ENCODE measurements at regions not wholly inside any gene's neighbourhood (a gene's known extent, or its start where the extent isn't known, plus 50 kb on each side); places are given as distances from the start of the nearest gene placed in this dataset.

DNA sequence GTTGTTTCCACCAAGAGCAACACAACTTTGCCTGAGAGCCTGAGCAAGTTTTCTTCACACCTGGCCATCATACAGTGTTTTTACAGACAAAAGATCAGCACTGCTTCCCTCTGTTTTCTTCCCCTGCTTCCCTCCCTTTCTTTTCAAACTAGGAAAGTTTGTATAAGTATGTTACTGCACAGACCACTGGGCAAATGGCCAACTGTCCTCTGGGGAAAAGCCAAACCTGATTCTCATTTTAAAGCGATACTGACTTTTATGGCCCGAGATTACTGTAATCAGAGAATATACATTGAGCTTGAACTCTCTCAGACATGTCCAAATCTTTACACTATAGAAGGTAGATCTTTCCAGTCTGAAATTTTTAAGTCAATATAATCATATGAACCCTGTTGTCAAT lies 415.0 kb downstream of the NFIB start:
- Histone ChIP-seq H3K27ac (ENCODE audit: low read length) (no peak overlapping the region), H3K27me3 (ENCODE audit: low read depth, low read length) (no peaks in the 10 kb centered on the region), H3K9me3 (ENCODE audit: insufficient read depth, low read length) (no peaks in the 10 kb centered on the region), H3K79me2 (ENCODE audit: low read length) (no peaks in the 10 kb centered on the region), H2AFZ (ENCODE audit: low read depth, low read length) (no peak overlapping the region), H3K4me1 (ENCODE audit: low read length) (no peaks in the 10 kb centered on the region), H3K9ac (ENCODE audit: low read length) (no peak overlapping the region), H3K36me3 (replicated peaks; ENCODE audit: low read depth, low read length) (no peaks in the 10 kb centered on the region), H4K20me1 (ENCODE audit: insufficient read depth, low read length) (no peaks in the 10 kb centered on the region), H3K4me3 (ENCODE audit: low read length) (no peak overlapping the region), H3K4me2 (ENCODE audit: low read length) (no peak overlapping the region)
- no peak for TF ChIP-seq CTCF (IDR thresholded peaks at IDR 0.05; ENCODE audit: low read depth, low read length)
- no peak for TF ChIP-seq EZH2phosphoT487 (IDR thresholded peaks at IDR 0.05; ENCODE audit: low read depth)

DNA sequence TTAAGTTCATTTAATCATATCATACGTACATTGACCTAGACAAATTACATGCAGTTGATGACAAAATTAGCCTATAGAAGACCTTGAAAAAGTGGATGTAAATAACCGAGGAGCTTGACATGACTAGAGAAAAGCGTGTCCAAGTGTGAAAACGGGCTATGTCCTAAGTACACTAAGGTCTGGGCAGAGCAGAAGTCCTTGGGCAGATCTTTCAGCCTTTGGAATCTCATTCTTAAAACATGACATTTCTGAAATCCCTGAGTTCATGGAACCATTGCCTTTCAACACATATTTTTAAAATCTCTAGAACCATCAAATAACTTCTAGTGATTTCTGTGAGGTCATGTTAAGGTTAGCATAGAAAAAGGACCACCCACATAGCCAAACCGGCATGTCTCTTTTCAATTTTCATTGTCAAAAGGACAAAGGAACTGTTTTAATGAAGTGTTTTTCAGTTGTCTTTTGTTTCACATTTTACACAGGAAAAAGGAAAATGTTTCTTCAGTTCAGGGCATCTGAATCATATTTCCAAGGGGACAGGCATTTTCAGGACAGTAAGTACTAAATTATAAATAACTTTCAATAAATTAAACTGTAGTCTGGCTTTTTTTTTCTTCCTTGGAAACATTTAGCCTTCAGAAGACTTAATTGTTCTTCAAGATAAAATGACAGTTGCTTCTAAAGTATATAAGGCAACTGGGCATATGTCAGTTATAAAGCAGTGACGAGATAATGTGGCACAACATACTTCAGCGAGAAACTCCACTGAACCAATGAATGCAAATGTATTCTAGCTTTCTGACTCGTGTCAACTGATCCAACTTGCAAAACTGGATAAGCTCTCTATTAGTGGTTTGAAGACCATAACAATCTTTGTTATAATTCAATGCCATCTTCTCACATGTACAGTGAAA lies 416.8 kb downstream of the NFIB start:
- no peak overlapping the region for H3K9ac ChIP-seq (ENCODE audit: low read length)
- H2AFZ ChIP-seq (ENCODE audit: low read depth, low read length) = no peak overlapping the region
- no peak overlapping the region for H3K27ac ChIP-seq (ENCODE audit: low read length)
- H3K79me2 ChIP-seq (ENCODE audit: low read length) = no peaks in the 10 kb centered on the region
- no peak overlapping the region for H3K4me3 ChIP-seq (ENCODE audit: low read length)
- no peaks in the 10 kb centered on the region for H3K27me3 ChIP-seq (ENCODE audit: low read depth, low read length)
- H3K4me1 ChIP-seq (ENCODE audit: low read length) = no peaks in the 10 kb centered on the region
- H4K20me1 ChIP-seq (ENCODE audit: insufficient read depth, low read length) = no peaks in the 10 kb centered on the region
- no peaks in the 10 kb centered on the region for H3K36me3 ChIP-seq (replicated peaks; ENCODE audit: low read depth, low read length)
- TF ChIP-seq CTCF (IDR thresholded peaks at IDR 0.05; ENCODE audit: low read depth, low read length) (no peak), EZH2phosphoT487 (IDR thresholded peaks at IDR 0.05; ENCODE audit: low read depth) (no peak)
- H3K9me3 ChIP-seq (ENCODE audit: insufficient read depth, low read length) = no peaks in the 10 kb centered on the region
- H3K4me2 ChIP-seq (ENCODE audit: low read length) = no peak overlapping the region

DNA sequence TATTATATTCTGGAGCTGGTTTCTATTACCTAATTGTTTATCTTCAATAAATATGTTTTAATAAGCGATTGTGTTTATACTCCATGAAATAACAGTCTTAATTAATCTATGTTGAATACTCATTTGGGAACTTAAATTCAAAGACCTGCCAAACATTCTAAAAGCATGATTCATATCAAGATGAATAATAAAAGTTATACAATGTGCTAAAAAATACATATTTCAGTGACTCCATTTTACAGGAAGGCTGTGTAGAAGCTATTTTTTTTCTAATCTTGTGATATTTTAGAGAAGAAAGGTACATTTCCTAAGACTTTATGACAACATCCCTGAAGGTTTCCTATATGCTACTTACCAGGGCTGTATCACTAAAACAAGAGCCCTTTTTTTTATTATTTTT lies 417.9 kb downstream of the NFIB start:
- no peaks in the 10 kb centered on the region for H3K27me3 ChIP-seq (ENCODE audit: low read depth, low read length)
- H3K4me1 ChIP-seq (ENCODE audit: low read length) = no peaks in the 10 kb centered on the region
- H3K4me2 ChIP-seq (ENCODE audit: low read length) = no peak overlapping the region
- H3K36me3 ChIP-seq (replicated peaks; ENCODE audit: low read depth, low read length) = no peaks in the 10 kb centered on the region
- no peak overlapping the region for H3K4me3 ChIP-seq (ENCODE audit: low read length)
- no peaks in the 10 kb centered on the region for H4K20me1 ChIP-seq (ENCODE audit: insufficient read depth, low read length)
- H2AFZ ChIP-seq (ENCODE audit: low read depth, low read length) = no peak overlapping the region
- no peak overlapping the region for H3K9ac ChIP-seq (ENCODE audit: low read length)
- H3K9me3 ChIP-seq (ENCODE audit: insufficient read depth, low read length) = no peaks in the 10 kb centered on the region
- no peak overlapping the region for H3K27ac ChIP-seq (ENCODE audit: low read length)
- TF ChIP-seq CTCF (IDR thresholded peaks at IDR 0.05; ENCODE audit: low read depth, low read length) (no peak), EZH2phosphoT487 (IDR thresholded peaks at IDR 0.05; ENCODE audit: low read depth) (no peak)
- H3K79me2 ChIP-seq (ENCODE audit: low read length) = no peaks in the 10 kb centered on the region

GRCh38 chr9:13885258-13885657 lies 428.7 kb downstream of the NFIB start:
- Histone ChIP-seq H3K27me3 (ENCODE audit: low read depth, low read length) (no peaks in the 10 kb centered on the region), H4K20me1 (ENCODE audit: insufficient read depth, low read length) (no peaks in the 10 kb centered on the region), H3K4me2 (ENCODE audit: low read length) (no peak overlapping the region), H3K36me3 (replicated peaks; ENCODE audit: low read depth, low read length) (no peaks in the 10 kb centered on the region), H3K4me1 (ENCODE audit: low read length) (no peaks in the 10 kb centered on the region), H3K9ac (ENCODE audit: low read length) (no peak overlapping the region), H3K79me2 (ENCODE audit: low read length) (no peaks in the 10 kb centered on the region), H3K4me3 (ENCODE audit: low read length) (no peak overlapping the region), H2AFZ (ENCODE audit: low read depth, low read length) (no peak overlapping the region), H3K27ac (ENCODE audit: low read length) (no peak overlapping the region), H3K9me3 (ENCODE audit: insufficient read depth, low read length) (0 out of 2 replicates have a peak, but pooled peaks cover 7% of the 10 kb centered on the region)
- TF ChIP-seq EZH2phosphoT487 (IDR thresholded peaks at IDR 0.05; ENCODE audit: low read depth) (no peak), CTCF (IDR thresholded peaks at IDR 0.05; ENCODE audit: low read depth, low read length) (no peak)

Measured in OCI-LY3 (cell line).